ENCODE measurements at regions not wholly inside any gene's neighbourhood (a gene's known extent, or its start where the extent isn't known, plus 50 kb on each side); places are given as distances from the start of the nearest gene placed in this dataset.

GRCh38 chr6:67353861-67354260 lies 1281.2 kb upstream of the ADGRB3 start:
- Histone ChIP-seq H3K36me3 (no peaks in the 10 kb centered on the region), H3K4me1 (no peaks in the 10 kb centered on the region), H3K27ac (no peak overlapping the region), H3K9me3 (no peaks in the 10 kb centered on the region), H3K4me3 (no peak overlapping the region), H3K27me3 (no peaks in the 10 kb centered on the region)
- WGBS, 2 donors: 47 to 62% methylated on average over 3 of the region's 3 CpGs
- no peak for ATAC-seq
- intact Hi-C loops (cut with DNase I): no loop called here
- TF ChIP-seq, protein P1, sequence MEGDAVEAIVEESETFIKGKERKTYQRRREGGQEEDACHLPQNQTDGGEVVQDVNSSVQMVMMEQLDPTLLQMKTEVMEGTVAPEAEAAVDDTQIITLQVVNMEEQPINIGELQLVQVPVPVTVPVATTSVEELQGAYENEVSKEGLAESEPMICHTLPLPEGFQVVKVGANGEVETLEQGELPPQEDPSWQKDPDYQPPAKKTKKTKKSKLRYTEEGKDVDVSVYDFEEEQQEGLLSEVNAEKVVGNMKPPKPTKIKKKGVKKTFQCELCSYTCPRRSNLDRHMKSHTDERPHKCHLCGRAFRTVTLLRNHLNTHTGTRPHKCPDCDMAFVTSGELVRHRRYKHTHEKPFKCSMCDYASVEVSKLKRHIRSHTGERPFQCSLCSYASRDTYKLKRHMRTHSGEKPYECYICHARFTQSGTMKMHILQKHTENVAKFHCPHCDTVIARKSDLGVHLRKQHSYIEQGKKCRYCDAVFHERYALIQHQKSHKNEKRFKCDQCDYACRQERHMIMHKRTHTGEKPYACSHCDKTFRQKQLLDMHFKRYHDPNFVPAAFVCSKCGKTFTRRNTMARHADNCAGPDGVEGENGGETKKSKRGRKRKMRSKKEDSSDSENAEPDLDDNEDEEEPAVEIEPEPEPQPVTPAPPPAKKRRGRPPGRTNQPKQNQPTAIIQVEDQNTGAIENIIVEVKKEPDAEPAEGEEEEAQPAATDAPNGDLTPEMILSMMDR (IDR thresholded peaks at IDR 0.05): no peak
- no peak for FAIRE-seq
- DNase-seq: no peak

GRCh38 chr6:67352717-67353116 lies 1282.4 kb upstream of the ADGRB3 start:
- H3K36me3 ChIP-seq: no peaks in the 10 kb centered on the region
- no peak overlapping the region for H3K4me3 ChIP-seq
- no peak for DNase-seq
- H3K27ac ChIP-seq: no peak overlapping the region
- no peaks in the 10 kb centered on the region for H3K4me1 ChIP-seq
- ATAC-seq: no peak
- TF ChIP-seq, protein P1 (IDR thresholded peaks at IDR 0.05): no peak
- no peak for FAIRE-seq
- no peaks in the 10 kb centered on the region for H3K27me3 ChIP-seq
- 64 to 80% methylated on average over 10 of the region's 10 CpGs for WGBS, 2 donors
- H3K9me3 ChIP-seq: no peaks in the 10 kb centered on the region
- intact Hi-C loops (cut with DNase I): no loop called here

GRCh38 chr6:67350729-67351128 lies 1284.4 kb upstream of the ADGRB3 start:
- no peak for ATAC-seq
- Histone ChIP-seq H3K27me3 (no peaks in the 10 kb centered on the region), H3K9me3 (no peaks in the 10 kb centered on the region), H3K4me3 (no peak overlapping the region), H3K4me1 (no peaks in the 10 kb centered on the region), H3K27ac (no peak overlapping the region), H3K36me3 (no peaks in the 10 kb centered on the region)
- TF ChIP-seq, protein P1 (IDR thresholded peaks at IDR 0.05): no peak
- intact Hi-C loops (cut with DNase I): no loop called here
- 68 to 76% methylated on average over 4 of the region's 4 CpGs for WGBS, 2 donors
- no peak for DNase-seq
- no peak for FAIRE-seq

DNA sequence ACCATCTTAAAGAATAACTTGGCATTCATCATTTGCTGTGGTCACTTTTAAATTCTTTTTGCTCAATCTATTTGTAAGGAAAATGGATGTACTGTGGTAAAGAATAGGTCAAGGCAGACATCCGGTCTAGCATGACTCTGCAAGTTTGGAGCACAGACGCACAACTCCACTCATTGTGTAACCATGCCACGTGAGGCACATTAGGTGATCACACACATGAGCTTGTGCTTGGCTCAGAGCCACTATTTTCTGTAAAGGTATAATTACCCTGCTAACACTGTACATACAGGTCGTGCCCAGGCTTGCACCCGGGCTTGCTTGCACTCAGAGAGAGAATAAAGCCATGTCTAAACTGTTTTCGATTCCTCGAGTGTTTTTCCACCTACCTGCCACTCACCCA lies 1289.1 kb upstream of the ADGRB3 start:
- no peak overlapping the region for H3K4me3 ChIP-seq
- no peaks in the 10 kb centered on the region for H3K4me1 ChIP-seq
- H3K27me3 ChIP-seq: no peaks in the 10 kb centered on the region
- FAIRE-seq: no peak
- WGBS, 2 donors: 49 to 69% methylated on average over 7 of the region's 7 CpGs
- H3K27ac ChIP-seq: no peak overlapping the region
- H3K9me3 ChIP-seq: no peaks in the 10 kb centered on the region
- DNase-seq: no peak
- H3K36me3 ChIP-seq: no peaks in the 10 kb centered on the region
- ATAC-seq: no peak
- TF ChIP-seq, protein P1 (IDR thresholded peaks at IDR 0.05): no peak
- intact Hi-C loops (cut with DNase I): no loop called here

DNA sequence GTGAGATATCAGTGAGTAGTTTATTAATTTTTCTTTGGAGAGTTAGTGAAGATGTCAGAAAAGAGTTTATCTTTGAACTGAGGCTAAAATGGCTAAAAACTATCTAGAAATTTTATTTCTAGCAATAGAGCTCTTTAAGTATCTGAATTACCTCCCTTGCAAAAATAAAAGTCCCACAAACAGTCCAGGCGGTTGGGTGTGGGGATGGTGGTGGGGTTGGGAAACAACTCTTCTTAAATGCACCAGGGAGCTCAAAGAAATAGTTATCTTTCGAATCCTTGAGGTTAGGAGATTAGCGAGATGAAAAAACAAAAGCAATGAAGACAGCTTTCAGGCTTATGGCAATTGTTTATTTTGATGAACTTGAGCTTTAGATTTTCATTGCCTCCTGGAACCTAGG lies 1299.1 kb upstream of the ADGRB3 start:
- no peak for DNase-seq
- 49 to 59% methylated on average over 3 of the region's 3 CpGs for WGBS, 2 donors
- H3K9me3 ChIP-seq: no peaks in the 10 kb centered on the region
- TF ChIP-seq, protein P1 (IDR thresholded peaks at IDR 0.05): no peak
- no peak overlapping the region for H3K27ac ChIP-seq
- no peaks in the 10 kb centered on the region for H3K27me3 ChIP-seq
- H3K4me1 ChIP-seq: no peaks in the 10 kb centered on the region
- no peak overlapping the region for H3K4me3 ChIP-seq
- intact Hi-C loops (cut with DNase I): no loop called here
- no peak for ATAC-seq
- H3K36me3 ChIP-seq: no peaks in the 10 kb centered on the region
- no peak for FAIRE-seq

Measured in pancreas (tissue), 10 donors.